Loucy (cell line): ENCODE measurements at regions not wholly inside any gene's neighbourhood (a gene's known extent, or its start where the extent isn't known, plus 50 kb on each side); places are given as distances from the start of the nearest gene placed in this dataset.

Experiments used
- CTCF ChIP-seq: fragments of 200-600 bp; sonication (generic); conservative IDR thresholded peaks from 2 replicates; pipeline ENCODE4 v1.5.1; 2014; ENCODE audit warnings: mild to moderate bottlenecking, antibody characterized with exemption, low read length
- EZH2phosphoT487 ChIP-seq: fragments of 200-600 bp; IDR thresholded peaks from 2 replicates; pipeline ENCODE4 v1.6.1; 2018; ENCODE audit warnings: antibody characterized with exemption, mild to moderate bottlenecking, moderate library complexity, borderline replicate concordance

DNA sequence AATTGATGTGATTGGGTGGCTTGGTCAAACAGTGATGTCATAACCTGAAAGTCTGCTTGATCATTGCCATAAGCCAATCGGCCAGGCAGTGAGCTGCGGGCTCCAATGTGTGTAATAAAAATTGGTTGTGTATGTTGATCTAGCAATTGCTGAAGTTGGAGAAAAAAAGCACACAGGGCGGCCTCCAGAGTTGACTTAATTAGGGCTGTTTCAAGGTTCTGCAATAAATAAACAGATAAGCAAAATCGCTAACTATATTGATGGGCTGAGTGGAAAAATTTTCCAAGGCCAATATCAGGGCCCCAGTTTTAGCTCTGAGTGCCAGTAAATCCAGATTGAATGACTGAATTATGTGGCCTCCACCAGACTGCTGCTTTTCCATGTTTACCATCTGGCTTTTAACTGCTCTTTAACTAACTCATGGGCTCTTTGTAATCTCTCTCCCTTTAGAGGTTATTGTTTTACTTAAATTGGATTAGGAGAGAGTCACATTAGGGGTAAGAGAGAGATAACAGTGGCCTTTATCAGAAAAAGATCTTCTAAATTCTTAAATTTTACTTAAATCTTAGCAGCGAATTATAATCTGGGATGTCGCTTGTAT, 160.6 kb upstream of the WDFY3 start:
- TF ChIP-seq CTCF (no peak), EZH2phosphoT487 (no peak)
